ENCODE measurements at regions not wholly inside any gene's neighbourhood (a gene's known extent, or its start where the extent isn't known, plus 50 kb on each side); places are given as distances from the start of the nearest gene placed in this dataset.

DNA sequence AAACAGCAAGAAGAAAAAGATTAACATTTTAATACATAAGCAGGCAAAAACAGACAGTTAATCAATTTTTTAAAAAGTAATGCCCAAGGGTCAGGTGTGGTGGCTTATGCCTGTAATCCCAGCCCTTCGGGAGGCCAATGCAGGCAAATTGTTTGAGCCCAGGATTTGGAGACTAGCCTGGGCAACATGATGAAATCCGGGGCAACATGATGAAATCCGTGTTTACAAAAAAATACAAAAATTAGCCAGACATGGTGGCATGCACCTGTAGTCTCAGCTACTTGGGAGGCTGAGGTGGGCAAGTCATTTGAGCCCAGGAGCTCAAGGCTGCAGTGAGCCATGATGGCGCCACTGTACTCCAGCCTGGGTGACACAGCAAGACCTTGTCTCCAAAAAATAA lies 94.1 kb upstream of the DST start:
- no peak for DNase-seq (ENCODE audit: low spot score)
- POLR2A ChIA-PET (ENCODE audit: low non-redundant PET), result no interaction called here
- CTCF ChIA-PET, result no interaction called here
- intact Hi-C loops (cut with micrococcal nuclease; ENCODE audit: unreplicated experiment), result no loop called here
- no peak overlapping the region for H3K27ac ChIP-seq (ENCODE audit: low read depth, low read length, poor library complexity, severe bottlenecking)
- no peaks in the 10 kb centered on the region for H3K36me3 ChIP-seq (ENCODE audit: insufficient read depth, low read length, poor library complexity, severe bottlenecking)
- H3K4me1 ChIP-seq (ENCODE audit: insufficient read depth, low read length, poor library complexity, severe bottlenecking), result no peaks in the 10 kb centered on the region
- no peak overlapping the region for H3K4me3 ChIP-seq (ENCODE audit: low read depth, low read length, poor library complexity, severe bottlenecking)
- H3K9me3 ChIP-seq (ENCODE audit: low read depth, low read length, poor library complexity, severe bottlenecking), result no peaks in the 10 kb centered on the region
- BruUV-seq (replicated peaks), result no TSS peak
- TF ChIP-seq EZH2 (IDR thresholded peaks at IDR 0.05; ENCODE audit: borderline replicate concordance, low read depth, low read length, poor library complexity, severe bottlenecking), result no peak
- TF ChIP-seq, protein P1, sequence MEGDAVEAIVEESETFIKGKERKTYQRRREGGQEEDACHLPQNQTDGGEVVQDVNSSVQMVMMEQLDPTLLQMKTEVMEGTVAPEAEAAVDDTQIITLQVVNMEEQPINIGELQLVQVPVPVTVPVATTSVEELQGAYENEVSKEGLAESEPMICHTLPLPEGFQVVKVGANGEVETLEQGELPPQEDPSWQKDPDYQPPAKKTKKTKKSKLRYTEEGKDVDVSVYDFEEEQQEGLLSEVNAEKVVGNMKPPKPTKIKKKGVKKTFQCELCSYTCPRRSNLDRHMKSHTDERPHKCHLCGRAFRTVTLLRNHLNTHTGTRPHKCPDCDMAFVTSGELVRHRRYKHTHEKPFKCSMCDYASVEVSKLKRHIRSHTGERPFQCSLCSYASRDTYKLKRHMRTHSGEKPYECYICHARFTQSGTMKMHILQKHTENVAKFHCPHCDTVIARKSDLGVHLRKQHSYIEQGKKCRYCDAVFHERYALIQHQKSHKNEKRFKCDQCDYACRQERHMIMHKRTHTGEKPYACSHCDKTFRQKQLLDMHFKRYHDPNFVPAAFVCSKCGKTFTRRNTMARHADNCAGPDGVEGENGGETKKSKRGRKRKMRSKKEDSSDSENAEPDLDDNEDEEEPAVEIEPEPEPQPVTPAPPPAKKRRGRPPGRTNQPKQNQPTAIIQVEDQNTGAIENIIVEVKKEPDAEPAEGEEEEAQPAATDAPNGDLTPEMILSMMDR (conservative IDR thresholded peaks at IDR 0.05; ENCODE audit: low read depth, low read length), result no peak
- H3K27me3 ChIP-seq (replicated peaks; ENCODE audit: insufficient read depth, low read depth, low read length, poor library complexity), result no peaks in the 10 kb centered on the region

DNA sequence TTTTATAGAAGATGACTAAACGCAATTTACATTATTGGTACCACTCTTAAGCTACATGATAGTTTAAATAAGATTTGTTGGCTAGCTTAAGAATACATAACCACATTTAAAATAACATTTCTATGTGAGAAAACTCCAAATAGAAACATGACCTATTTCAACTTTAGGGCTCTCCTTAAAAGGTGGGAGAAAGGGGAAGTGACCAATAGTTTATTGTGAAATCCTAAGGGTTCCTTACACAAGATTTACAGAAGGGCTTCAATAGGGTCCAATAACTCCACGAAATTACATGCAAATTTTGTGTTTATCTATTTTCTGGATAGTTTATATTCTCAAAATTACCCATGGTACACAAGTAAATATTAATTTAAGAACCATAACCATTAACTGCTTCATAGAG lies 91.6 kb upstream of the DST start:
- H3K36me3 ChIP-seq (ENCODE audit: insufficient read depth, low read length, poor library complexity, severe bottlenecking), result no peaks in the 10 kb centered on the region
- no TSS peak for BruUV-seq (replicated peaks)
- TF ChIP-seq EZH2 (IDR thresholded peaks at IDR 0.05; ENCODE audit: borderline replicate concordance, low read depth, low read length, poor library complexity, severe bottlenecking), result no peak
- intact Hi-C loops (cut with micrococcal nuclease; ENCODE audit: unreplicated experiment), result no loop called here
- ChIA-PET POLR2A (ENCODE audit: low non-redundant PET) (no interaction called here), CTCF (no interaction called here)
- no peaks in the 10 kb centered on the region for H3K27me3 ChIP-seq (replicated peaks; ENCODE audit: insufficient read depth, low read depth, low read length, poor library complexity)
- peaks cover 3% of the 10 kb centered on the region for H3K4me1 ChIP-seq (ENCODE audit: insufficient read depth, low read length, poor library complexity, severe bottlenecking)
- no peak overlapping the region for H3K27ac ChIP-seq (ENCODE audit: low read depth, low read length, poor library complexity, severe bottlenecking)
- H3K4me3 ChIP-seq (ENCODE audit: low read depth, low read length, poor library complexity, severe bottlenecking), result no peak overlapping the region
- no peaks in the 10 kb centered on the region for H3K9me3 ChIP-seq (ENCODE audit: low read depth, low read length, poor library complexity, severe bottlenecking)
- no peak for DNase-seq (ENCODE audit: low spot score)

DNA sequence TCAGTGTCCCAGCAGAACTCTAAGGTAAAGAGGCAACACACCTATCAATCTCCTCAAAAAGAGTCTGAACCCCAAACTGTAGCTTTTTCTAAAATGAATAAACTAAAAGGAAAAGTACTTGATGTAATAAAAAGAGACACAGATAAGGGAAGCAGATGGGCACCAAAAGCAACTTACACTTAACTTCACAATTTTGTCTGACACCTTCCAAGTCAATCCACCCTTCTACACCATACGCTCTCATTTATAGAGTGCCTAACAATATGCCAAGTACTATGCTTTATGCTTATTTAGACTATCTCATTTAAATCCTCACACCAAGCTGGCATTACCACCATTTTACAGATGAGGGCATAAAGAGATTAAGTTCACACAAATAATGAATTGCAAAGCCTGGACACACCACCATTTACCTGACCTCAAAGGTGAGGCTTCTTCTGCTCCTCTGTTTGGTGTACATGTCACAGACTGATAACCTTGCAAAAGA lies 90.6 kb upstream of the DST start:
- Histone ChIP-seq H3K36me3 (ENCODE audit: insufficient read depth, low read length, poor library complexity, severe bottlenecking) (no peaks in the 10 kb centered on the region), H3K9me3 (ENCODE audit: low read depth, low read length, poor library complexity, severe bottlenecking) (no peaks in the 10 kb centered on the region), H3K4me3 (ENCODE audit: low read depth, low read length, poor library complexity, severe bottlenecking) (no peak overlapping the region), H3K27ac (ENCODE audit: low read depth, low read length, poor library complexity, severe bottlenecking) (no peak overlapping the region), H3K27me3 (replicated peaks; ENCODE audit: insufficient read depth, low read depth, low read length, poor library complexity) (no peaks in the 10 kb centered on the region), H3K4me1 (ENCODE audit: insufficient read depth, low read length, poor library complexity, severe bottlenecking) (peaks cover 3% of the 10 kb centered on the region)
- intact Hi-C loops (cut with micrococcal nuclease; ENCODE audit: unreplicated experiment), result no loop called here
- TF ChIP-seq, protein P1 (conservative IDR thresholded peaks at IDR 0.05; ENCODE audit: low read depth, low read length), result no peak
- TF ChIP-seq EZH2 (IDR thresholded peaks at IDR 0.05; ENCODE audit: borderline replicate concordance, low read depth, low read length, poor library complexity, severe bottlenecking), result no peak
- DNase-seq (ENCODE audit: low spot score), result no peak
- ChIA-PET CTCF (interaction anchor here (0.7 kb wide), 1 partner anchor 98 kb away, joined by 3 read pairs; no protein-coding TSS in a partner anchor), POLR2A (ENCODE audit: low non-redundant PET) (no interaction called here)
- BruUV-seq (replicated peaks), result no TSS peak

DNA sequence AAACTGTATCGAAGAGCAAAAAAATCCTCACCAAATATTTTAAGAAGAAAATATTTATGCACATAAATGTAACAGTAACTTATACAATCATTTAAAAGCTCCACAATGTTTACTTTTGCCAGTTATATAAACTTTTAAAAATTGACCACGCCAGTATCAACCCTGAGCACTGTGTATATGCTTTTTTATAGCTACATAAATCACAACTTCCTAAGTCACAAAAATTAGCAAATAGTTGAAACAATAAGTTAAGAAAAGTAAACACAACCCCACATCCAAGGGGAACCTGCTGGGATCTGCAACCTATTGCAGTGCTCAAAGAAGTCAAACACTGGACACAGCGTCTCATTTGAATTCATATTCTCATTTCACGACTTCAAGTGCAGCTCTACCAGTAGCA lies 89.8 kb upstream of the DST start:
- H3K4me3 ChIP-seq (ENCODE audit: low read depth, low read length, poor library complexity, severe bottlenecking), result no peak overlapping the region
- ChIA-PET POLR2A (ENCODE audit: low non-redundant PET) (no interaction called here), CTCF (interaction anchor here (0.5 to 0.6 kb wide), 2 partner anchors 42 to 117 kb away, joined by 3 read pairs; no protein-coding TSS in a partner anchor)
- no peak for DNase-seq (ENCODE audit: low spot score)
- H3K27me3 ChIP-seq (replicated peaks; ENCODE audit: insufficient read depth, low read depth, low read length, poor library complexity), result no peaks in the 10 kb centered on the region
- H3K9me3 ChIP-seq (ENCODE audit: low read depth, low read length, poor library complexity, severe bottlenecking), result no peaks in the 10 kb centered on the region
- no peak overlapping the region for H3K27ac ChIP-seq (ENCODE audit: low read depth, low read length, poor library complexity, severe bottlenecking)
- H3K36me3 ChIP-seq (ENCODE audit: insufficient read depth, low read length, poor library complexity, severe bottlenecking), result no peaks in the 10 kb centered on the region
- H3K4me1 ChIP-seq (ENCODE audit: insufficient read depth, low read length, poor library complexity, severe bottlenecking), result peaks cover 3% of the 10 kb centered on the region
- no TSS peak for BruUV-seq (replicated peaks)
- intact Hi-C loops (cut with micrococcal nuclease; ENCODE audit: unreplicated experiment), result no loop called here
- TF ChIP-seq, protein P1 (conservative IDR thresholded peaks at IDR 0.05; ENCODE audit: low read depth, low read length), result no peak
- no peak for TF ChIP-seq EZH2 (IDR thresholded peaks at IDR 0.05; ENCODE audit: borderline replicate concordance, low read depth, low read length, poor library complexity, severe bottlenecking)
